Anterior cingulate cortex (tissue), 58 donors: ENCODE measurements at regions not wholly inside any gene's neighbourhood (a gene's known extent, or its start where the extent isn't known, plus 50 kb on each side); places are given as distances from the start of the nearest gene placed in this dataset.

Experiments
- DNase-seq, 58 donors: peaks; one replicate each; lab custom pipeline; 2025; lab: John Stamatoyannopoulos, UW

DNA sequence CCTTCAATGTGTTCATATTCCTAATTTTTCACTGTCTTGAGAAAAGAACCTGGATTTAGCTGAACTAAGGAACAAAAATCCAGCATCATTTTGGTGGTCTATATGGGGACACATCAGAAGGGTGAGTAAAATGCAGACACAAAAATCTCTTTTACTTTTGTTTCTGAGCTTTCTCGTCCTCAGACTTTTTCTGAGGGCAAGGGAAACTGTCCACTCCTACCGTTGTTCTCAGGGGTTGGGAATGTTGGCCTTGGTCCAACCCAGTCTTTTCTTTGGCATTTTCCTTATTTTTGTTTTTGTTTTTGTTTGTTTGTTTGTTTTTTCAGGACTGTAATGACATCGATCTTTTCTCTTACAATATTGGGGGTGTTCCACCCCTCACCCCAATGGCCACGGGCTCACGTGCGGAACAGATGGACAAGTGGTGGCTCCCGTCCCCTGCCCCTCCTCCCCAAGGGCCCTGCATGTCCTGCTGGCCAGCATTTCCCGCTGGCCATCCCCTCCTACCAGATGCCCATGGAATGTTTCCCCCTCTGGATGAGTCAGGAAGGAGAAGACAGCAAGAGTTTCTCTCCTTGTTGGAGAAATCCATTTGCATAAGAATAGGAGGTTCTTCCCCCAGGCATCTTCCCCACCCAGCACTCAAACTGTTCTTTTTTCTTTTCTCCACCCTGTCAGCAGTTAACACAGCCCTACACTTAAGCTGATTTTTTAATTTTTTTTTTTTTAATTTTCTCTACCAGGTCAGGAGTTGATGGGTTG lies 305.4 kb upstream of the NDST4 start:
- DNase-seq, result no peak

DNA sequence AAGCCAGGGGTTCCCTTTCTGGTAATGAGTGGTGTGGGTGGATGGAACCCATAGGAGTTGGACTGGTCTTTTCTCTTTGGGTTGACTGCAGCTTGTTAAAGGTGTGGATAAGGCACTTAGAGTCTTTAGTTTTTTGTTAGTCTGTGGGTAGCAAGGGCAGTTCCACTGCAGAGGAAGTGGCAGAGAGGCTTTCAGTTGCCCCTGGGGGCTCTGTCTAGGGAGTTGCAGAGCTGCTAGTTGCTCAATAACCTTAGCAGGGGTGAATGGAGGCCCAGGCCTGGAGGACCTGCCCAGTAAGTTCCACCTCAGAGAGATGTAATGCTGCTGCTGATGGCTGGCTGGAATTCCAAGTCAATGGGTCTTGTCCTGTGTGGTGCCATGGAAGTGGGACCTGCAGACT lies 282.6 kb upstream of the NDST4 start:
- DNase-seq, result no peak

- DNase-seq, result no peak
Measured at GRCh38 chr4:115376866-115377265, 263.4 kb upstream of the NDST4 start.

DNA sequence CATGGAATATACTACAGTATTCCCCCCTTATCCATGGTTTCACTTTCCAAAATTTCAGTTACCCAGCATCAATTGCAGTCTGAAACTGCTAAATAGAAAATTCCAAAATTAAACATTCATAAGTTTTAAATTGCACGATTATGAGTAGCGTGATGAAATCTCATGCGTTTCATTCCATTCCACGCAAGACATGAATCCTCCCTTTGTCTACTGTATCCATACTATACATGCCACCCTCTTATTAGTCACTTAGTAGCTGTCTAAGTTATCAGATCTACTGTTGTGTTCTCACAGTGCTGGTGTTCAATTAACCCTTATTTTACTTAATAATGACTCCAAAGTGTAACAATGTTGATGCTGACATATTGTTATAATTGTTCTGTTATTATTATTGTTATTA lies 261.2 kb upstream of the NDST4 start:
- DNase-seq, result no peak

- DNase-seq, result no peak
Measured at GRCh38 chr4:115370490-115370889, 257.1 kb upstream of the NDST4 start.

GRCh38 chr4:115370012-115370411 lies 256.6 kb upstream of the NDST4 start:
- DNase-seq, result no peak

GRCh38 chr4:115366390-115366789 lies 253.0 kb upstream of the NDST4 start:
- DNase-seq, result no peak

DNA sequence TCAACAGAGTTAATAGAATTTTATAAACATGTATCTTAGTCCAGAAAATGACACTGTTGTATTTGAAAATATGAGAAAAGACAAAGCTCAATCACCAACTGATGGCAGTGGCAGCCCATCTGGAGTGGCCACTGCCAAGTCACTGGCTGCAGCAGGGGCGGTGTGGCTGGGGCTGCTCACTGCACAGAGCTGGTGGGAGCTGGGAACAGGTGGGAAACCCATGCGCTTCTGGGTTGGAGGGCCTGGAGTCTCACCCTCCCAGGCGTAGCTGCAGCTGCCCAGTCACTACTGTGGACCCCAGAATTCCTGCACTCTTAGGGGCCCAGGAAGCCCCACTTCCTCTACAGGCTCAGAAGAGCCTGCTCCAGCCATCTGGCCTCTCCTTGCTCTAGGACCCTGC lies 251.8 kb upstream of the NDST4 start:
- no peak for DNase-seq

DNA sequence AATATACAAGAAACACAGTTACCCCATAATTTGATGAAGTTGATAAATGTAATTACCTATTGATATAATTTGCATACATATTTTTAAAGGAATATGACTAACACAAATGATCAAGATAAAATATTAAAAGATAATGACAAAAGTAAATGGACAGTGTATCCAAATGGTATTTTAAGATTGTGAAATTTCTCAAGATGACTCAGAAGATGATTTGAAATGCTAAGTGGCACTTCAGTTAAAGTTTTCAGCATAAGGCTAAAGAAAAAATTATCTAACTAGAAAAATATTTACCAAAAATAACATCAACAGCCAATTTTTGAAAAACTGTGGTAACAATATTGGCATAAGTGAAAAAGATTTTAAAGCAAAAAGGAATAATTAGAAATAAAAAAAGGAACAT lies 248.4 kb upstream of the NDST4 start:
- DNase-seq, result no peak

- no peak for DNase-seq
Measured at GRCh38 chr4:115360431-115360830, 247.0 kb upstream of the NDST4 start.

DNA sequence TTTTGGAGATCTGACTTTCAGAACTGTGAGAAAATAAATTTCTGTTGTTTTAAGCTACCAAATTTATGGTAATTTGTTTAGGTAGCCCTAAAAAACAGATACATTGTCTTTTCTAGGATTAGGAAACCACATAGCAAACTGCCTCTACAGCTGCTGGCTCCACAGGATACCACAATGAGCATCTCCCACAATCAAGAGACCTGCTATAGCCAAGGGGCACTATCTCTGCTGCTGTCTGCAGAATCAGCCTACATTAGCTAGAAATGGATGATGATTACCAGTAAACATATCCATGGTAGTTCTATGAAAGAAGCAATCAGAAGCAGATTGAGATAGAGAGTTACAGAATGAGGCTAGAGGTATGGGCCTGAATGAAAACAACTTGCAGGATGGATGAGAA lies 244.4 kb upstream of the NDST4 start:
- DNase-seq, result no peak

DNA sequence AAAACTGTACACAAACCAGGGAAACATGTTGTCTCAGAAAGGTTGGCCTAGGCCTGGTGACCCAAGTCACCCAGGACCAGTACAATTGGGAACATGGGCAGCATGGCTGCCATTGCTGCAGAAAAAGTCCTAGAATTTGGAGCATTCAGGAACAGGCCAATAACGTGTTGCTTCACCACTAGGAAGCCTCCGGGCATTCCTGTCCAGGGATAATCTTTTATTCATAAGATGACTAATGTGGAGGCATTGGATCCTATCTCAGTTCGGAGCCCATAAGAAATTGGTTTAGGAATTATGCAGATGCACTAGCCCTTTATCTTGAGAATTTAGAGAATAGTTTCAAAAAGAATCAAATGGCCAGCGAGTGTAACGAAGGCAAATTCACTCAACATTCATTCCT lies 242.8 kb upstream of the NDST4 start:
- DNase-seq, result no peak

DNA sequence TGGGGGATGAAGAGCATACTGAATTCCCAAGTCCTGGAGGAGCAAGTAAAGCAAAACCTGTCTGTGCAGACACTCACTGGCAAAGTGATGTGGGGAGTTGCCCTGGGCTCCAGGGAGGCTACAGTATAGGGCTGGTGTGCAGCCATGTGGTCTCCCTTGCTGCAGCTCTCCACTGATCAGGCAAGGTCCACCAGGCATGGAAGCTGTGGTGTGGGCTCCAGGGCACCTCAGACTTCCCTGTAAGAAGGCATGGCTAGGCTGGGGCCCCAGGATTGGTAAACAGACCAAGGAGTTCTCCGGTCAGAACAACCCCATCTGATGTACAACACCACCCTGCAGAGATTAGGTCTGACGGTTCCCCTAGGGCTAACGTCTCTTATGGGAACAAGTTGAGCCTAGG lies 241.9 kb upstream of the NDST4 start:
- no peak for DNase-seq

- DNase-seq, result no peak
Measured at GRCh38 chr4:115353370-115353769, 239.9 kb upstream of the NDST4 start.

DNA sequence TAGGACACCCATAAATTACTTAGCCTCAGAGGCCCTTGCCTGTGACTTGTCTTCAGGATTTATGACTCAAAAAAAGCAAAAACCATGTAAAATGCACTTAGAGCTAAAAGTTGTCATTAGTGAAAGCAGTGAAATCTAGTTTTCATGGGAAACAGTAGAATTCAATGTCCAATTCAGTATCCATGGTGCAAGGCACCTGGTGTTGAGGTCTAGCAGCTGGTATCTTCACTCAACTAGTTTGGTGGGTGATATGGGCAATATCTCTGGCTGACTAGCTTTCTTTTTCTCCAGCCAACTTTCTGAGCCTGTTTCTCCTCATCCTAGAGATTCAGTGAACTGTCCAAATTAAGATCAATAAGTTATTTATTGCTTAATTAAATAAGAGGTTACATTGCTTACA lies 229.8 kb upstream of the NDST4 start:
- DNase-seq, result no peak

DNA sequence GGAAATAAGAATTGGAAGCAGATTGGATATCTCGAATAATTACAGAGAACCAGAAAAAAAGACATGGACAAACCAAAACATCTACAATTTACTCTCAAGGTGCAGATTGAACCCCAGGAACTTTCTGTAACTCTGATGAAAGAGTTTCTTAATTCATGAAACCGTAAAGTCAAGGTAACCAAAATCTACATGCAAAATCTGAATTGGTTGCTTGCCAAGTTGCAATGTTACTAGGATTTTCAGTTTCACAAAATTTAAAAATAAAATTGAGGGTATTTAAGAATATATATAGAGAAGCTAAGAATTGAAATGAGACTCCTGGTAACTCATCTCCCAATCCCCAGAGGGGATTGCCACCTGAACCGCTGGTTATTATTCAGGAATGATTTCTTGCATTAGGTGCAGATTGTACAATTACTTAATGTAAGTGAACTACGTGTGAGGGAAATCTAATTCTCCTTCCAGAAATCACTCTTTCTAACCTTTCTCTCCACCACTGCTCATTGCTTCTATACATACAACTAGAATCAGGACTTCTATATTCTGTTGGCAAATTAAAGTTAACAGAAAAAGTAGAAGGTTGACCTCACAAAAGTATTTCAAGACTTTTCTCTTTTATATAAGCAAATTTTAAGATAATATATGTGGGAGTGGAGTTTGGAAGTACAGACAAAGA lies 221.5 kb upstream of the NDST4 start:
- no peak for DNase-seq

GRCh38 chr4:115332078-115332477 lies 218.7 kb upstream of the NDST4 start:
- no peak for DNase-seq

- DNase-seq, result no peak
Measured at GRCh38 chr4:115331241-115331640, 217.8 kb upstream of the NDST4 start.

DNA sequence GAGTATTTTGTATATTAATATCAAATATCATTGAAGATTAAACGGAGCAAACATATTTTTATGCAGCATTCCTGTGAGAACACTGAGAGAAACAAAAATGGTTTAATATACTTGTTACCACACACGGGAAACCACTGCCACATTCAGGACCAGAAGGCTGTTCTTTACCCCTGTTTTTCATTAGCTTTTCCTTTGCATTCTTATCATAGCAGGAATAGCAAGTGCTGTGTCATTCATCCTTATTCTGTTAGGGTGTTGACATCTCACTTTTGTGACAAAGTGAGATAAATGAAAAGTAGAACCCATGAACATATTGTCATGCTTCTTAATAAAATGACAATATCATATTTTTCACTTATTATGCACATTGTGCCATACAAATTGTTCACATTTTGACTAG lies 212.4 kb upstream of the NDST4 start:
- no peak for DNase-seq

DNA sequence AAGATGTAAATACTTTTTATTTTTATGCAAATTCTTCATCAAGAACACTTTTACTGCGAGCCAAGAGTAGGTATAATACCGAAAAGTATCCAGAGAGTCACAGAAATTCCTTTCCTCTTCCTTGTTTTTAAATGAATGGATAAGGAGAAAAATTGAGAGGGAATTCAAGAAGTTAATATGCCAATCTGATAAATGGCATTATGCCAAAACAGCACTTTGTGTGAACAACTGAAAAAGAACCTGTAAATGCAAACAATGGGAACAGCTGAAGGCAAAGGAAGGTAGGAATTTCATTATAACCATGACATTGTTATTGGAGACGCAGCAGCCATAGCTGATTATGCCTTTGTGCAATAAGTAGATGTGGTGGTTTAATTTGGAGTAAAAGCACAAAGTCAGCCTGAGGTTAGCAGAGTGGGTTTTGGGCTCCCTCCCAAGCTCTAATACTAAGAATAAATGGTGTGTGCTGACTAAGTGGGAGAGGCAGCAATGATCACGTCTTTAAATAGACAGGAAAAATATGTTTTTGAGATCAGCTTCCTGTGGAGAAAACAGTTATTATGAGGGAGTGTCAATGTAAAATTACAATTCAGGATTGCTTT lies 209.8 kb upstream of the NDST4 start:
- no peak for DNase-seq

GRCh38 chr4:115315182-115315581 lies 201.8 kb upstream of the NDST4 start:
- no peak for DNase-seq

DNA sequence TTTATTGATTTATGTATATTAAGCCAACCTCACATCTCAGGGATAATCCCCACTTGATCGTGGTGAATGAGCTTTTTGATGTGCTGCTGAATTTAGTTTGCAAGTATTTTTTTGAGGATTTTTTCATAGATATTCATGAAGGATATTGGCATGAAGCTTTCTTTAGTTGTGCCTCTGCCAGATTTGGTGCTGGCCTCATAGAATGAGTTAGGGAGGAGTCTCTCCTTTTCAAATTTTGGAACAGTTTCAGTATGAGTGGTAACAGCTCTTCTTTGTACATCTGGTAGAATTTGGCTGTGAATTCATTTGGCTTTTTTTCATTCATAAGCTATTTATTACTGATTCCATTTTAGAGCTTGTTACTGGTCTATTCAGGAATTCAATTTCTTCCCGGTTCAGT lies 197.2 kb upstream of the NDST4 start:
- no peak for DNase-seq
